ENCODE measurements at regions not wholly inside any gene's neighbourhood (a gene's known extent, or its start where the extent isn't known, plus 50 kb on each side); places are given as distances from the start of the nearest gene placed in this dataset.

DNA sequence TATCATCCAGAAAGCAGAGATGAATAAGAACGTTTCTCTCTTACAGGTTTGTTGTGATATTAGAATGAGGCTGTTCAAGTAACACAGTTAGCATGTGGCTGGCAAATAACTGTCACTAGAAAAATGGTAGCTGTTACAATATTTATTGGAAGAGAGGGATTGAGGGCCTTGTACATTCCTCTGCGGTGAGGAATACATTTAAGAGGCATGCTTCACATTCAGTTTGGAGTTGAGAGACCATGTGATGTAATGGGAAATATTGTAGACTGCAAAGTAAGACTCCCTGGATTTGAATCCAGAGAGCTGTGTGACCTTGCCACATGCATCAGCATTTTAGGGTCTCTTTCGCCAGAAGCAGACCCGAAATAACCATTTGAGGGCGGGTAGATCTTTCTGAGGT lies 104.8 kb upstream of the KIT start:
- Histone ChIP-seq H3K4me3 (no peak overlapping the region), H3K36me3 (ENCODE audit: low read depth, missing control alignments) (no peaks in the 10 kb centered on the region), H3K4me1 (no peaks in the 10 kb centered on the region), H3K27me3 (no peaks in the 10 kb centered on the region), H3K27ac (no peak overlapping the region), H3K9me3 (no peaks in the 10 kb centered on the region)
- intact Hi-C loops (cut with DNase I; ENCODE audit: low total_unique reads) = no loop called here
- TF ChIP-seq, protein P1, sequence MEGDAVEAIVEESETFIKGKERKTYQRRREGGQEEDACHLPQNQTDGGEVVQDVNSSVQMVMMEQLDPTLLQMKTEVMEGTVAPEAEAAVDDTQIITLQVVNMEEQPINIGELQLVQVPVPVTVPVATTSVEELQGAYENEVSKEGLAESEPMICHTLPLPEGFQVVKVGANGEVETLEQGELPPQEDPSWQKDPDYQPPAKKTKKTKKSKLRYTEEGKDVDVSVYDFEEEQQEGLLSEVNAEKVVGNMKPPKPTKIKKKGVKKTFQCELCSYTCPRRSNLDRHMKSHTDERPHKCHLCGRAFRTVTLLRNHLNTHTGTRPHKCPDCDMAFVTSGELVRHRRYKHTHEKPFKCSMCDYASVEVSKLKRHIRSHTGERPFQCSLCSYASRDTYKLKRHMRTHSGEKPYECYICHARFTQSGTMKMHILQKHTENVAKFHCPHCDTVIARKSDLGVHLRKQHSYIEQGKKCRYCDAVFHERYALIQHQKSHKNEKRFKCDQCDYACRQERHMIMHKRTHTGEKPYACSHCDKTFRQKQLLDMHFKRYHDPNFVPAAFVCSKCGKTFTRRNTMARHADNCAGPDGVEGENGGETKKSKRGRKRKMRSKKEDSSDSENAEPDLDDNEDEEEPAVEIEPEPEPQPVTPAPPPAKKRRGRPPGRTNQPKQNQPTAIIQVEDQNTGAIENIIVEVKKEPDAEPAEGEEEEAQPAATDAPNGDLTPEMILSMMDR (IDR thresholded peaks at IDR 0.05) = no peak
- 83 to 89% methylated on average over 5 of the region's 5 CpGs for WGBS, 2 donors
- no peak for DNase-seq

DNA sequence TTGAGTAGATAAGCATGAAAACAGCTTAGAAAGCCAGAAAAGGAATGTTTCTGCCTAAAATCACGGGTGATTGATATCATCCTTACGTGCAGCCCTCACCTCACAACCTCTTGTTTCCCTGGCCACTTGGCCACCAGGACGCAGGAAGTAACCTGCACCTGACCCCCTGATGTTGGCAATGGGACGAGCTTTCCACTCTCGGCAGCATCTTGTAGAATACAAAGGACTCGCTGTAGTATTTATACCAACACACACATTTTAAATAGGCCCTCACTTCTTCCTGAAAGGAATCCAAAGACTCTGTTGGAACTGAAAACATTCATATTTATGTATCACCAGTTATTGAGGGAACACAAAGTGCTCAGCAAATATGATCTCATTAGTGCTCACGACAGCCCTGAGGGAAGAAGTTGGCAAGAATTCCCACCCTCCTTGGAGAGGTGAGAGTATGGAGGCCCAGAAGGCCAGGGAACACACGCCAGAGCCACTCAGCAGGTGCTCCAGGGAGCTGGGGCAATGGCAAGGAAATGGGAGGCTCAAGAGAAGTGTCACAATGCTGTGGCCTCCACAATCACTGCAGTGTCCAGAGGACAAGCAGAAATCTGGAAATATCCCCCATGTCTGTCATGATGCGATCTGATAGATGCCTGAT lies 103.3 kb upstream of the KIT start:
- no peaks in the 10 kb centered on the region for H3K4me1 ChIP-seq
- no peaks in the 10 kb centered on the region for H3K9me3 ChIP-seq
- no peaks in the 10 kb centered on the region for H3K36me3 ChIP-seq (ENCODE audit: low read depth, missing control alignments)
- intact Hi-C loops (cut with DNase I; ENCODE audit: low total_unique reads) = no loop called here
- no peak overlapping the region for H3K27ac ChIP-seq
- TF ChIP-seq, protein P1 (IDR thresholded peaks at IDR 0.05) = no peak
- TF ChIP-seq POLR2A (IDR thresholded peaks at IDR 0.05) = no peak
- no peak overlapping the region for H3K4me3 ChIP-seq
- no peaks in the 10 kb centered on the region for H3K27me3 ChIP-seq
- DNase-seq = peak; percentile 29
- WGBS, 2 donors = 52 to 56% methylated on average over 9 of the region's 9 CpGs

DNA sequence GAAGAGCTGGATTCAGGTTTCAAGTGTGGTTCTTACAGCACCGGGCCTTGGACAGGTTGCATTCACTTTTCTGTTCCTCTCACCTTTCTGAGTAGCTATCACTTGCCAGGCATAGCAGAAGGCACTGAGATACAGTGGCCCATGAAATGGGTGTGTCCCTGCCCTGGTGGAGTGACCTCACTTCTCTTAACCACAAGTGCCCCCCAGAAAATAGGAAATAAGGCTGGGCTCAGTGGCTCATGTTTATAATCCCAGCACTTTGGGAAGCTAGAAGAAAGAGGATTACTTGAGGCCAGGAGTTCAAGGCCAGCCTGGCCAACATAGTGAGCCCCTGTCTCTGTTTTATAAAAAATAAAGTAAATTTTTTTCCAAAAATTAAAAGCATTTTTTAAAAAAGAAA lies 101.7 kb upstream of the KIT start:
- no peak for TF ChIP-seq POLR2A (IDR thresholded peaks at IDR 0.05)
- TF ChIP-seq, protein P1 (IDR thresholded peaks at IDR 0.05) = no peak
- H3K27me3 ChIP-seq = no peaks in the 10 kb centered on the region
- no peak overlapping the region for H3K4me3 ChIP-seq
- no peak for DNase-seq
- intact Hi-C loops (cut with DNase I; ENCODE audit: low total_unique reads) = no loop called here
- 84 to 92% methylated on average over 1 of the region's 1 CpG for WGBS, 2 donors
- no peaks in the 10 kb centered on the region for H3K36me3 ChIP-seq (ENCODE audit: low read depth, missing control alignments)
- no peaks in the 10 kb centered on the region for H3K4me1 ChIP-seq
- no peaks in the 10 kb centered on the region for H3K9me3 ChIP-seq
- no peak overlapping the region for H3K27ac ChIP-seq

DNA sequence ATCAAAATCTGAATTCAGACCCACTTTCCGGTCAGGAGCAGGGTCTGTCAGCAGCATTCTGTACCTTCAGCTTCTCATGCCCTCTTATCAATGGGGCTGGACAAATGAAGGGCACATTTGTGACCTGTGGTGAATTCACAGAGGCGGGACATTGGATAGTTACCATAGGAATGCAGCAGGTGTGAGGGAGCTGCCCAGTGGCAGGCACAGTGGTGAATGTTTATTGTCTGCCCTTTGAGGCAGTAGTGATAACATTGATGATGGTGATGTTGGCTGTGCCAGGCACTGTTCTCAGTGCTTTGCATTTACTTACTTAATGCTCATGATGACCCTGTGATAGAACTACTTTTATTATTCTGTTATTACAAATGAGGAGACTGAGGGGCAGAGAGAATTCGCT lies 101.2 kb upstream of the KIT start:
- no peak overlapping the region for H3K27ac ChIP-seq
- no peak for DNase-seq
- H3K27me3 ChIP-seq = no peaks in the 10 kb centered on the region
- no peaks in the 10 kb centered on the region for H3K9me3 ChIP-seq
- TF ChIP-seq, protein P1 (IDR thresholded peaks at IDR 0.05) = no peak
- no peak for TF ChIP-seq POLR2A (IDR thresholded peaks at IDR 0.05)
- H3K36me3 ChIP-seq (ENCODE audit: low read depth, missing control alignments) = no peaks in the 10 kb centered on the region
- 84 to 95% methylated on average over 3 of the region's 3 CpGs for WGBS, 2 donors
- no peaks in the 10 kb centered on the region for H3K4me1 ChIP-seq
- intact Hi-C loops (cut with DNase I; ENCODE audit: low total_unique reads) = no loop called here
- no peak overlapping the region for H3K4me3 ChIP-seq
